ENCODE measurements at regions not wholly inside any gene's neighbourhood (a gene's known extent, or its start where the extent isn't known, plus 50 kb on each side); places are given as distances from the start of the nearest gene placed in this dataset.

DNA sequence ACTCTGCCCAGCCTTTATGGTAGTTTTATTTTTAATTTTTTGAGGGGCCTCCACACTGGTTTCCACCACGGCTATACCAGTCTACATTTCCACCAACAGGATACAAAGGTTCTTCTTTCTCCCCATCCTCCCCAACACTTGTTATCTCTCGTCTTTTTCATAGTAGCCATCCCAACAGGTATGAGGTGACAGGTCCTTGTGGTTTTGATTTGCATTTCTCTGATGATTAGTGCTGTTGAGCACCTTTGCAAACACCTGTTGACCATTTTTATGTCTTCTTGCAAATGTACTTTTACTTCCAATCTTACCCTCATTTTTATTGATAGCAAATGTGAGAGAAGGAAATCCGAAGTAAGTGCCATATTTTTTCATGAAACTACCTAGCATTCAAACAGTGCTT, 195.4 kb upstream of the PREP start:
- Mint-ChIP-seq H3K9me3 (peaks cover 0 to 5% (median 0%) of the 10 kb centered on the region in 7 donors), H3K4me1 (peaks cover 46% of the 10 kb centered on the region), H3K4me3 (no peak overlapping the region), H3K36me3 (no peaks in the 10 kb centered on the region), H3K27me3 (ENCODE audit: low read depth in 3 of 3) (no peaks in the 10 kb centered on the region), H3K27ac (no peak overlapping the region)
- Histone ChIP-seq H3K9me3 (replicated peaks in 1 of 2; ENCODE audit: control insufficient read depth in 1 of 2, insufficient read depth in 1 of 2, low read length in 2 of 2) (no peaks in the 10 kb centered on the region), H3K4me2 (replicated peaks; ENCODE audit: extremely low read depth, low read length, poor library complexity, severe bottlenecking) (no peak overlapping the region), H3K79me2 (ENCODE audit: insufficient read depth, low read length) (no peaks in the 10 kb centered on the region), H2AFZ (ENCODE audit: insufficient read depth, low read depth, low read length, poor library complexity, severe bottlenecking) (no peak overlapping the region), H3K4me1 (ENCODE audit: control insufficient read depth in 1 of 2, insufficient read depth in 2 of 2, low read length in 2 of 2) (peaks cover 46 to 52% of the 10 kb centered on the region in 2 donors), H3K9ac (ENCODE audit: insufficient read depth, low read length, poor library complexity, severe bottlenecking) (no peak overlapping the region), H3K27me3 (ENCODE audit: control insufficient read depth in 2 of 2, insufficient read depth in 2 of 2, low read length in 2 of 2) (no peaks in the 10 kb centered on the region), H3K27ac (ENCODE audit: low read depth in 1 of 2, low read length in 2 of 2) (no peak overlapping the region), H3K36me3 (replicated peaks in 1 of 2; ENCODE audit: control insufficient read depth in 1 of 2, insufficient read depth in 2 of 2, low read length in 2 of 2) (no peaks in the 10 kb centered on the region), H4K20me1 (ENCODE audit: insufficient read depth, low read length) (no peaks in the 10 kb centered on the region), H3K4me3 (replicated peaks in 1 of 3; ENCODE audit: low read depth in 2 of 3, low read length in 3 of 3) (no peak overlapping the region)
- no peak for DNase-seq
- WGBS (ENCODE audit: insufficient coverage) = no CpG with 5 or more reads among the region's 3 CpGs
- intact Hi-C loops (cut with micrococcal nuclease) = loop anchor here in 1 of 2 donors (5.0 kb wide), 1 partner anchor 489 kb away; the partner anchor contains the start of gene PRDM1
- TF ChIP-seq, protein P1, sequence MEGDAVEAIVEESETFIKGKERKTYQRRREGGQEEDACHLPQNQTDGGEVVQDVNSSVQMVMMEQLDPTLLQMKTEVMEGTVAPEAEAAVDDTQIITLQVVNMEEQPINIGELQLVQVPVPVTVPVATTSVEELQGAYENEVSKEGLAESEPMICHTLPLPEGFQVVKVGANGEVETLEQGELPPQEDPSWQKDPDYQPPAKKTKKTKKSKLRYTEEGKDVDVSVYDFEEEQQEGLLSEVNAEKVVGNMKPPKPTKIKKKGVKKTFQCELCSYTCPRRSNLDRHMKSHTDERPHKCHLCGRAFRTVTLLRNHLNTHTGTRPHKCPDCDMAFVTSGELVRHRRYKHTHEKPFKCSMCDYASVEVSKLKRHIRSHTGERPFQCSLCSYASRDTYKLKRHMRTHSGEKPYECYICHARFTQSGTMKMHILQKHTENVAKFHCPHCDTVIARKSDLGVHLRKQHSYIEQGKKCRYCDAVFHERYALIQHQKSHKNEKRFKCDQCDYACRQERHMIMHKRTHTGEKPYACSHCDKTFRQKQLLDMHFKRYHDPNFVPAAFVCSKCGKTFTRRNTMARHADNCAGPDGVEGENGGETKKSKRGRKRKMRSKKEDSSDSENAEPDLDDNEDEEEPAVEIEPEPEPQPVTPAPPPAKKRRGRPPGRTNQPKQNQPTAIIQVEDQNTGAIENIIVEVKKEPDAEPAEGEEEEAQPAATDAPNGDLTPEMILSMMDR (IDR thresholded peaks at IDR 0.05) = no peak

DNA sequence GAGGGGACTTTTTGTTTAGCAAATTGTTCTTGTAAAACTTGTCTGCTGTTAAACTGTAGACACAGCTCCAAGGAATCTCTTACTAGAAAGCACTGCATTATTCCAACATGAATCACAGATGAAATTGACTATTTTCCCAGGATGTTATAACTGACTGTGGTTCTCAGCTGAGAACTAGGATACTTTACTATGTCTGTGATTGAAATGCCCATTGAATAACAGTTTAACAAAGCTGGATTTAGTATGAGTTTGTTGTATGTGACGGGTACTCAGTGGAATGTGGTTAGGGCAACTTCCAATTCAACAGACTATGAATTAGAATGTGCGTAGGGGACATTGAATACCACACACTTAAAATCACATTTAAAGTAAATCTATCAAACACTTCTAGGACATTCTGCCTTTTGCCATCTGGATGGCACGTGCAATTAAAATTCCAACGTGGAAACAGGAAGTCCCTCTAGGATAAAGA, 193.4 kb upstream of the PREP start:
- Mint-ChIP-seq H3K9me3 (peaks cover 0 to 5% (median 0%) of the 10 kb centered on the region in 7 donors), H3K27me3 (ENCODE audit: low read depth in 3 of 3) (no peaks in the 10 kb centered on the region), H3K4me3 (no peak overlapping the region), H3K27ac (no peak overlapping the region), H3K4me1 (peaks cover 50% of the 10 kb centered on the region), H3K36me3 (no peaks in the 10 kb centered on the region)
- Histone ChIP-seq H3K4me2 (replicated peaks; ENCODE audit: extremely low read depth, low read length, poor library complexity, severe bottlenecking) (no peak overlapping the region), H2AFZ (ENCODE audit: insufficient read depth, low read depth, low read length, poor library complexity, severe bottlenecking) (no peak overlapping the region), H3K4me1 (ENCODE audit: control insufficient read depth in 1 of 2, insufficient read depth in 2 of 2, low read length in 2 of 2) (peaks cover 45 to 60% of the 10 kb centered on the region in 2 donors), H3K36me3 (replicated peaks in 1 of 2; ENCODE audit: control insufficient read depth in 1 of 2, insufficient read depth in 2 of 2, low read length in 2 of 2) (no peaks in the 10 kb centered on the region), H3K9ac (ENCODE audit: insufficient read depth, low read length, poor library complexity, severe bottlenecking) (no peak overlapping the region), H4K20me1 (ENCODE audit: insufficient read depth, low read length) (no peaks in the 10 kb centered on the region), H3K4me3 (replicated peaks in 1 of 3; ENCODE audit: low read depth in 2 of 3, low read length in 3 of 3) (no peak overlapping the region), H3K79me2 (ENCODE audit: insufficient read depth, low read length) (no peaks in the 10 kb centered on the region), H3K27ac (ENCODE audit: low read depth in 1 of 2, low read length in 2 of 2) (no peak overlapping the region), H3K27me3 (ENCODE audit: control insufficient read depth in 2 of 2, insufficient read depth in 2 of 2, low read length in 2 of 2) (no peaks in the 10 kb centered on the region), H3K9me3 (replicated peaks in 1 of 2; ENCODE audit: control insufficient read depth in 1 of 2, insufficient read depth in 1 of 2, low read length in 2 of 2) (no peaks in the 10 kb centered on the region)
- DNase-seq = no peak
- TF ChIP-seq, protein P1 (IDR thresholded peaks at IDR 0.05) = no peak
- intact Hi-C loops (cut with micrococcal nuclease) = loop anchor here in 1 of 2 donors (5.0 kb wide), 1 partner anchor 491 kb away; the partner anchor contains the start of gene PRDM1
- no CpG with 5 or more reads among the region's 4 CpGs for WGBS (ENCODE audit: insufficient coverage)
